Heart right ventricle (tissue), 16 donors: ENCODE measurements at regions not wholly inside any gene's neighbourhood (a gene's known extent, or its start where the extent isn't known, plus 50 kb on each side); places are given as distances from the start of the nearest gene placed in this dataset.

ENCODE experiments used
- ATAC-seq, 8 donors: fragments of 200-7000 bp; cut with Tn5 transposase; one replicate each; pipeline ENCODE4 v1.9.1; 2020; ENCODE audit warnings: mild to moderate bottlenecking in 8 of 8, moderate library complexity in 8 of 8, moderate number of reproducible peaks in 1 of 8
- DNase-seq, 2 donors: peaks; one replicate each; pipeline ENCODE4 v3.0.0-alpha.2; 2020
- H3K27ac ChIP-seq, 10 donors: fragments of 200-600 bp; sonication (generic) in 2 of 10; one replicate each; pipeline versions ENCODE4 v1.5.0 to v1.8.0; 2020 to 2022; ENCODE audit warnings: mild to moderate bottlenecking in 3 of 10
- H3K27me3 ChIP-seq, 7 donors: fragments of 200-600 bp; one replicate each; pipeline ENCODE4 v1.8.0; 2021 to 2022; ENCODE audit warnings: mild to moderate bottlenecking in 2 of 7
- H3K36me3 ChIP-seq, 9 donors: fragments of 200-600 bp; sonication (generic) in 1 of 9; one replicate each; pipeline versions ENCODE4 v1.5.0 to v1.8.0; 2020 to 2022; ENCODE audit warnings: mild to moderate bottlenecking in 2 of 9
- H3K4me1 ChIP-seq, 9 donors: fragments of 200-600 bp; sonication (generic) in 1 of 9; one replicate each; pipeline versions ENCODE4 v1.5.0 to v1.8.0; 2020 to 2022; ENCODE audit warnings: mild to moderate bottlenecking in 4 of 9
- H3K4me3 ChIP-seq, 10 donors: fragments of 200-600 bp; sonication (generic) in 2 of 10; one replicate each; pipeline versions ENCODE4 v1.5.0 to v1.8.0; 2020 to 2022; ENCODE audit warnings: mild to moderate bottlenecking in 7 of 10, moderate library complexity in 2 of 10
- H3K9me3 ChIP-seq, 11 donors: fragments of 200-600 bp in 10 of 11; sonication (generic) in 2 of 11; one replicate each; pipeline versions ENCODE4 v1.5.0 to v1.8.0; 2013 to 2022; ENCODE audit warnings: mild to moderate bottlenecking in 2 of 11, control low read depth in 1 of 11, moderate library complexity in 1 of 11
- CTCF ChIP-seq, 9 donors: fragments of 200-600 bp; sonication (generic) in 2 of 9; IDR thresholded peaks; one replicate each; pipeline versions ENCODE4 v1.5.0 to v1.8.0; 2021 to 2022; ENCODE audit warnings: antibody characterized with exemption in 9 of 9, mild to moderate bottlenecking in 5 of 9, moderate library complexity in 1 of 9
- WGBS, 2 donors: extraction: QIAGEN DNeasy Blood & Tissue Kit; methylation state at CpG; one replicate each; pipeline ENCODE4 v1.1.7; 2013; ENCODE audit warnings: inconsistent platforms in 1 of 2; 5-methylcytosine and 5-hydroxymethylcytosine counted together
- intact Hi-C, 10 donors: fragments of 100-400 bp; cut with DNase I; formaldehyde crosslinking; loops; one replicate each; pipeline versions ENCODE4 v1.11.1 to v1.14.2; 2022
- donor health status: Arrhythmogenic right ventricular cardiomyopathy.
- donor health status: ischemic (EF 13 %, LVEDD 7.1; RV severe dilation, severe dysfunction).
- donor health status: healthy with polysubstance abuse.
- donor health status: DM: no; HTN: yes; CAD: no.
- donor health status: DM: no; HTN: no; CAD: no.
- donor health status: ischemic (EF 25% LVEDD 6.9; RV normal size, moderate dysfunction).
- donor health status: ischemic (EF 25% LVEDD 5.7; RV mildly dilated, moderate dysfunction).
- donor health status: healthy.
- donor health status: DM: yes; HTN: yes; CAD: no.
- donor health status: Ischemic cardiomyopathy.
- donor health status: ischemic (EF 35%, LVEDD 5.7; RV mildly dilated, moderate dysfunction).
- donor health status: nonischemic (EF 11% LVEDD 7.7; RV severe dilation, severe dysfunction).
- donor health status: DM: yes; HTN: yes; CAD: no.
- donor health status: PGD.
- donor health status: ischemic (EF 29% LVEDD 5.4; RV normal size, mild dysfunction).
- donor health status: nonischemic (EF 23%, LVEDD 6.1; RV moderate dilation, normal function).

- TF ChIP-seq CTCF (IDR thresholded peaks at IDR 0.05), result no peak
These were observed 269.8 kb upstream of the CDH9 start for GRCh38 chr5:27308153-27308552.

GRCh38 chr5:27290172-27290571 is 251.8 kb upstream of the CDH9 start:
- 73 to 80% methylated on average over 1 of the region's 1 CpG for WGBS, 2 donors
- intact Hi-C loops, result no loop called here
- no peak overlapping the region for H3K27ac ChIP-seq
- H3K36me3 ChIP-seq, result no peaks in the 10 kb centered on the region
- no peak for ATAC-seq
- no peak overlapping the region for H3K4me3 ChIP-seq
- H3K9me3 ChIP-seq, result peaks cover 0 to 29% (median 0%) of the 10 kb centered on the region in 11 donors
- H3K4me1 ChIP-seq, result no peaks in the 10 kb centered on the region
- no peak for TF ChIP-seq CTCF (IDR thresholded peaks at IDR 0.05)
- H3K27me3 ChIP-seq, result no peaks in the 10 kb centered on the region
- DNase-seq, result no peak

More at GRCh38 chr5:27308153-27308552, 269.8 kb upstream of the CDH9 start:
- ATAC-seq, result no peak
- Histone ChIP-seq H3K36me3 (no peaks in the 10 kb centered on the region), H3K4me3 (no peak overlapping the region), H3K9me3 (no peaks in the 10 kb centered on the region), H3K27me3 (no peaks in the 10 kb centered on the region), H3K4me1 (no peaks in the 10 kb centered on the region), H3K27ac (no peak overlapping the region)
- DNase-seq, result no peak
- intact Hi-C loops, result no loop called here
- 81 to 88% methylated on average over 4 of the region's 4 CpGs for WGBS, 2 donors

- no peak overlapping the region for H3K27ac ChIP-seq
- intact Hi-C loops, result no loop called here
These were observed 237.7 kb upstream of the CDH9 start for GRCh38 chr5:27276119-27276518.

GRCh38 chr5:27275345-27275744 is 237.0 kb upstream of the CDH9 start:
- H3K27ac ChIP-seq, result no peak overlapping the region
- no peak for ATAC-seq

More at GRCh38 chr5:27276119-27276518, 237.7 kb upstream of the CDH9 start:
- no peak for TF ChIP-seq CTCF (IDR thresholded peaks at IDR 0.05)
- Histone ChIP-seq H3K27me3 (no peaks in the 10 kb centered on the region), H3K4me1 (no peaks in the 10 kb centered on the region), H3K4me3 (no peak overlapping the region), H3K36me3 (no peaks in the 10 kb centered on the region), H3K9me3 (peaks cover 0 to 13% (median 0%) of the 10 kb centered on the region in 11 donors)
- ATAC-seq (no peak), DNase-seq (no peak)
- 70 to 76% methylated on average over 4 of the region's 4 CpGs for WGBS, 2 donors

More at GRCh38 chr5:27275345-27275744, 237.0 kb upstream of the CDH9 start:
- no peaks in the 10 kb centered on the region for H3K4me1 ChIP-seq
- DNase-seq, result no peak
- H3K36me3 ChIP-seq, result no peaks in the 10 kb centered on the region
- peaks cover 0 to 11% (median 0%) of the 10 kb centered on the region in 11 donors for H3K9me3 ChIP-seq
- WGBS, 2 donors, result 65 to 67% methylated on average over 3 of the region's 3 CpGs
- no peaks in the 10 kb centered on the region for H3K27me3 ChIP-seq
- no peak for TF ChIP-seq CTCF (IDR thresholded peaks at IDR 0.05)
- intact Hi-C loops, result no loop called here
- H3K4me3 ChIP-seq, result no peak overlapping the region
